Activated CD8-positive, alpha-beta T cell treated with anti-CD3 and anti-CD28 coated beads, Interleukin-2, amount 10 ng/mL, durations not matched to agents 7 days and 5 days (primary cell): ENCODE measurements at regions not wholly inside any gene's neighbourhood (a gene's known extent, or its start where the extent isn't known, plus 50 kb on each side); places are given as distances from the start of the nearest gene placed in this dataset.
A peak's percentile ranks its signal among the peaks of the same experiment; 100 is the strongest.
"Not testable (repeated sequence)": the region's sequence is repeated elsewhere in the genome, so short reads cannot be mapped to it uniquely, and the experiment has no call there.

Source experiments
- ATAC-seq: fragments of 150-1000 bp; cut with Tn5 transposase; one replicate; pipeline ENCODE4 v1.10.0; 2021; ENCODE audit warnings: moderate library complexity
- CTCF ChIA-PET: fragments of 350-600 bp; sonication (Branson Sonifier 250); formaldehyde crosslinking; loops from one replicate; lab custom pipeline; 2021; ENCODE audit warnings: antibody characterized with exemption; lab: Charles Lee
- POLR2A ChIA-PET: fragments of 350-600 bp; sonication (Branson Sonifier 250); formaldehyde crosslinking; loops from one replicate; lab custom pipeline; 2021; ENCODE audit warnings: antibody characterized with exemption; lab: Charles Lee
- DNase-seq: peaks from one replicate; pipeline ENCODE4 v3.0.0-alpha.2; 2020
- H3K27ac Mint-ChIP-seq: one replicate; pipeline ENCODE4 v1.8.0; 2021; ENCODE audit warnings: mild to moderate bottlenecking, mixed read lengths
- H3K27me3 Mint-ChIP-seq: one replicate; pipeline ENCODE4 v1.8.0; 2021; ENCODE audit warnings: low read depth, mixed read lengths
- H3K36me3 Mint-ChIP-seq: one replicate; pipeline ENCODE4 v1.8.0; 2021; ENCODE audit warnings: low read depth, mixed read lengths
- H3K4me1 Mint-ChIP-seq: one replicate; pipeline ENCODE4 v1.8.0; 2021; ENCODE audit warnings: low read depth, mixed read lengths
- H3K4me3 Mint-ChIP-seq: one replicate; pipeline ENCODE4 v1.8.0; 2021; ENCODE audit warnings: mild to moderate bottlenecking, mixed read lengths
- H3K9me3 Mint-ChIP-seq: one replicate; pipeline ENCODE4 v1.8.0; 2022; ENCODE audit warnings: mixed read lengths; ENCODE audit not compliant: insufficient read depth

GRCh38 chr5:79886925-79887655, 104.0 kb downstream of the MTX3 start:
- CTCF ChIA-PET: no interaction called here
- no peaks in the 10 kb centered on the region for H3K9me3 Mint-ChIP-seq

DNA sequence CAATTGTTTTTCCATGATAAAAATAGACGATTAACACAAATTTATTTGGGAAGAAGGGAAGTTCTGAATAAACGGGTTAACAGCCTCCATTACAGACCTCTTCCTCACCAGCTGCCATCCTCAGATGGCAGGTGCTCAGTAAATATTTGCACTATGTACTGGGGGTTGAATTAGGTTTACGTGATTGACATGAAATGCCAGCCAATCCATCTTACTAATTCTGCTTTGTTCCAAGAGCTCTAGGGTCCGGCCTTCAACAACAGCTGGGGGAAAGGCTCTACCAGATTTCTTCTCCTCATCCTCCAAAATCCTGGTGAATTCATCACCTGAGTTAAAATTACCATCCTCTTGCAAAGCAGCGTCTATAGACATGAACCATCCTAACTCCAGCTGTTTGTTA, 104.6 kb downstream of the MTX3 start:
- Mint-ChIP-seq H3K36me3 (no peaks in the 10 kb centered on the region), H3K27ac (no peak overlapping the region), H3K4me3 (no peak overlapping the region), H3K9me3 (no peaks in the 10 kb centered on the region), H3K27me3 (peaks cover 2% of the 10 kb centered on the region), H3K4me1 (peaks cover 10% of the 10 kb centered on the region)
- CTCF ChIA-PET: no interaction called here
- no peak for ATAC-seq
- no peak for DNase-seq
- POLR2A ChIA-PET: no interaction called here

More at GRCh38 chr5:79886925-79887655, 104.0 kb downstream of the MTX3 start:
- Mint-ChIP-seq H3K36me3 (no peaks in the 10 kb centered on the region), H3K4me1 (peaks cover 10% of the 10 kb centered on the region), H3K4me3 (no peak overlapping the region), H3K27ac (no peak overlapping the region), H3K27me3 (peaks cover 2% of the 10 kb centered on the region)
- no peak for ATAC-seq
- no peak for DNase-seq
- POLR2A ChIA-PET: no interaction called here

GRCh38 chr5:79879880-79880279, 111.2 kb downstream of the MTX3 start:
- H3K27ac Mint-ChIP-seq, DNase-seq, H3K27me3 Mint-ChIP-seq, H3K4me1 Mint-ChIP-seq, ATAC-seq, H3K9me3 Mint-ChIP-seq, H3K4me3 Mint-ChIP-seq, H3K36me3 Mint-ChIP-seq, POLR2A ChIA-PET: not testable (repeated sequence)
- CTCF ChIA-PET: interaction anchor here (1.2 kb wide), 1 partner anchor 204 kb away, joined by 4 read pairs; no protein-coding TSS in a partner anchor

DNA sequence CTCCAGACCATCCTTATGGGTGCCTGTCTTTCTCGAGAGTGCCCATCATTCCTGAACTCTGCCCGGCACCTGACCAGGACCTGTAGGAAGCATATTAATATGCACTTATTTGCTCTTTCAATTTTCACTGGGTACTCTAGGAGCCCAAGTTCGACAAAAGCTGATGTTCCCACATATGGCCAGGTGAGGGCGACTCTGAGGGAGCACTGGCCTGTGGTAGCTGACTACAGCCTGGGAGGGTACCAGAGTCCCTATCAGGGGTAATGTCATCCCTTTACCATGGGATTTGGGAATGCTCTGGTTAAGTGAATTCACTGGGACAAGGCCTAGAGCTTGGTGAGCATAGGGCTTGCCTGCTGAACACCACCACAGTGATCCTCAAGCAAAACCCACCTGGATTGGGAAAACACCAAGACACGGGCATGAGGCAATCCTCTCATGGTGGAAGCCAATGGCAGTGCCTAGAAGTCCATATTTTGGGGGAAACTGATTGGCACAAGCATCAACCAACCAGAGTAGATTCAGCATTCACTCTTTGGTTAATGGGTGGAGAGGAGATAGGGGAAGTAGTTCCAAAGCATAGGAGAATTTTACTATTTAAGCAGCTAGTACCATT, 112.2 kb downstream of the MTX3 start:
- H3K27ac Mint-ChIP-seq: no peak overlapping the region
- ChIA-PET CTCF (interaction anchor here (0.7 to 2.1 kb wide), 22 partner anchors 10 to 1317 kb away, joined by 3 to 31 read pairs (median 3); no protein-coding TSS in a partner anchor), POLR2A (no interaction called here)
- no peaks in the 10 kb centered on the region for H3K9me3 Mint-ChIP-seq
- no peaks in the 10 kb centered on the region for H3K27me3 Mint-ChIP-seq
- DNase-seq (peak; percentile 51), ATAC-seq (peak; percentile 49)
- H3K4me3 Mint-ChIP-seq: no peak overlapping the region
- H3K4me1 Mint-ChIP-seq: peaks cover 5% of the 10 kb centered on the region
- H3K36me3 Mint-ChIP-seq: no peaks in the 10 kb centered on the region

- Mint-ChIP-seq H3K27ac (no peak overlapping the region), H3K27me3 (peaks cover 2% of the 10 kb centered on the region), H3K9me3 (no peaks in the 10 kb centered on the region), H3K36me3 (no peaks in the 10 kb centered on the region), H3K4me3 (no peak overlapping the region), H3K4me1 (no peaks in the 10 kb centered on the region)
- POLR2A ChIA-PET: no interaction called here
- DNase-seq (no peak), ATAC-seq (no peak)
- CTCF ChIA-PET: interaction anchor here (0.7 to 2.1 kb wide), 21 partner anchors 10 to 1317 kb away, joined by 3 to 31 read pairs (median 3); no protein-coding TSS in a partner anchor
Measured at GRCh38 chr5:79878136-79878679, 112.9 kb downstream of the MTX3 start.

DNA sequence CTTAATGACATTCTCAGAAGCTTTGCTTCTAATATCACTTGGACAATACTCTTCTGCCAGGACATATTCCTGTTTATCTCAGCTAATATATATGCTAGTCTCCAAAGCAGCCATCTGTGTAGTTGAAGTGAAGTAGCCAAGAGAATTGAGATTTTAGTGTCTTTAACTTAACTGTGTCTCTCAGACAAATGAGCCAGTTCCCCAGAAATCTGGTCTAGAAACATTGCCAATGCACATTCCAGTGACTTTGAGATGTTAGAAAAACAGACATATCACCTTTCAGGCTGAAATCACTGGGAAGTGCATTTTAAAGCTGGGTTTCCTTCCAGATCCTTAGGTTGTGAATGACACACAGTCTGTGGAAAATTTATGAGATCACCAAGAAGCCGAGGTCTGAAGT, 114.6 kb downstream of the MTX3 start:
- no peaks in the 10 kb centered on the region for H3K9me3 Mint-ChIP-seq
- ATAC-seq (no peak), DNase-seq (no peak)
- H3K27me3 Mint-ChIP-seq: peaks cover 2% of the 10 kb centered on the region
- no peaks in the 10 kb centered on the region for H3K4me1 Mint-ChIP-seq
- H3K4me3 Mint-ChIP-seq: no peak overlapping the region
- ChIA-PET CTCF (interaction anchor here (1.0 to 4.1 kb wide), 2 partner anchors 158 to 207 kb away, joined by 3 to 25 read pairs; no protein-coding TSS in a partner anchor), POLR2A (no interaction called here)
- H3K36me3 Mint-ChIP-seq: no peaks in the 10 kb centered on the region
- no peak overlapping the region for H3K27ac Mint-ChIP-seq

GRCh38 chr5:79875230-79875629, 115.8 kb downstream of the MTX3 start:
- Mint-ChIP-seq H3K9me3 (no peaks in the 10 kb centered on the region), H3K27me3 (peaks cover 2% of the 10 kb centered on the region), H3K4me3 (no peak overlapping the region), H3K36me3 (no peaks in the 10 kb centered on the region), H3K27ac (no peak overlapping the region), H3K4me1 (no peaks in the 10 kb centered on the region)
- ChIA-PET CTCF (interaction anchor here (4.1 kb wide), 1 partner anchor 209 kb away, joined by 25 read pairs; no protein-coding TSS in a partner anchor), POLR2A (interaction anchor here (0.6 kb wide), 1 partner anchor 559 kb away, joined by 3 read pairs; no protein-coding TSS in a partner anchor)
- ATAC-seq (no peak), DNase-seq (no peak)

DNA sequence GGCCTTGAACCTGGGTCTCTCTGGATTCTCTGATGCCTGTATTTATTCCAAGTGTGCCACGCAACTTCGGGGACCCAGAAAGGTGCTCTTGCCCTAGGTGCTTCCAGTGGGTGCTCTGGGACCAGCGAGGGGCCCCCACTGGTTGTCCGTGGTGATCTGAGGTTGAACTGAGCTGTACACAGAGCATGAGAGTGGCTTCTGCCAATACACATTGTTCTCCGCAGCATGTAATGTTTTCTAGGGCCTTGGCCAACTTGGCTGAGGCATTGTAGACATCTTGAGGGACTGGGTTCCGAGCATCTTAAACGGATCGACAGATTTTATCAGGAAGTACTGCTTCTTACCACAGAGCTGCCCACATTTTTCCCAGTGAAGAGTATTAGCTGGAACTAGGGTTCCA, 117.9 kb downstream of the MTX3 start:
- no peak overlapping the region for H3K4me3 Mint-ChIP-seq
- CTCF ChIA-PET: interaction anchor here (4.1 kb wide), 1 partner anchor 211 kb away, joined by 25 read pairs; no protein-coding TSS in a partner anchor
- H3K9me3 Mint-ChIP-seq: no peaks in the 10 kb centered on the region
- DNase-seq (no peak), ATAC-seq (no peak)
- POLR2A ChIA-PET: no interaction called here
- H3K4me1 Mint-ChIP-seq: no peaks in the 10 kb centered on the region
- no peak overlapping the region for H3K27ac Mint-ChIP-seq
- no peaks in the 10 kb centered on the region for H3K36me3 Mint-ChIP-seq
- peaks cover 7% of the 10 kb centered on the region for H3K27me3 Mint-ChIP-seq

GRCh38 chr5:79872291-79872690, 118.8 kb downstream of the MTX3 start:
- Mint-ChIP-seq H3K4me3 (no peak overlapping the region), H3K27ac (no peak overlapping the region), H3K4me1 (no peaks in the 10 kb centered on the region), H3K27me3 (peaks cover 14% of the 10 kb centered on the region), H3K9me3 (no peaks in the 10 kb centered on the region), H3K36me3 (no peaks in the 10 kb centered on the region)
- POLR2A ChIA-PET: no interaction called here
- CTCF ChIA-PET: interaction anchor here (4.1 kb wide), 1 partner anchor 212 kb away, joined by 25 read pairs; no protein-coding TSS in a partner anchor
- DNase-seq (no peak), ATAC-seq (no peak)

- Mint-ChIP-seq H3K4me1 (no peaks in the 10 kb centered on the region), H3K4me3 (no peak overlapping the region), H3K27ac (no peak overlapping the region), H3K27me3 (peaks cover 17% of the 10 kb centered on the region), H3K9me3 (no peaks in the 10 kb centered on the region), H3K36me3 (no peaks in the 10 kb centered on the region)
- DNase-seq: no peak
- POLR2A ChIA-PET: no interaction called here
- CTCF ChIA-PET: no interaction called here
- no peak for ATAC-seq
Measured at GRCh38 chr5:79871364-79872120, 119.5 kb downstream of the MTX3 start.

DNA sequence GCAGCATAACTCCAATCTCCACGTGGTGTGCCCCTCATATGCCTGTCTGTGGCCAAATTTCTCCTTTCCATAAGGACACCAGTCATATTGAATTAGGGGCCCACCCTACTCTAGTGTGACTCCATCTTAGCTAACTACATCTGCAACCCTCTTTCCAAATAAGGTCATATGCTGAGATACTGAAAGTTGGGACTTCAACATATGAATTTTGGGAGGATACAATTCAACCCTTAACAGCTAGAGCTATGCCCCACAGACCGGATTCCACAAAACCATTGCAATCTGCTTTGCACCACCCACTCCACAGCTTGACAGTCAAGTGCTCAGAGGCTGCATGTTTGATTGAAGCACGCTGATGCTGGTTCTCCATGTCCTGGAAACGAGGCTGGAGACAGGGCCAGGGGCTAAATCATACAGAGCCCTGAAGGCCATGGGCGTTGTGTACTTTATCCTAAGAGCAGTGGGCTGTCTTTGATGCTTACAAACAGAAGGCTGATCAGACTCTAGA, 122.8 kb downstream of the MTX3 start:
- H3K36me3 Mint-ChIP-seq: no peaks in the 10 kb centered on the region
- ATAC-seq: no peak
- H3K27me3 Mint-ChIP-seq: peaks cover 18% of the 10 kb centered on the region

More for the DNA sequence above, 122.8 kb downstream of the MTX3 start:
- no peak for DNase-seq
- Mint-ChIP-seq H3K4me3 (no peak overlapping the region), H3K9me3 (peaks cover 4% of the 10 kb centered on the region), H3K27ac (no peak overlapping the region), H3K4me1 (no peaks in the 10 kb centered on the region)
- POLR2A ChIA-PET: no interaction called here
- CTCF ChIA-PET: interaction anchor here (0.7 to 1.9 kb wide), 2 partner anchors 11 to 736 kb away, joined by 3 to 7 read pairs; no protein-coding TSS in a partner anchor
